ENCODE measurements at regions not wholly inside any gene's neighbourhood (a gene's known extent, or its start where the extent isn't known, plus 50 kb on each side); places are given as distances from the start of the nearest gene placed in this dataset.

DNA sequence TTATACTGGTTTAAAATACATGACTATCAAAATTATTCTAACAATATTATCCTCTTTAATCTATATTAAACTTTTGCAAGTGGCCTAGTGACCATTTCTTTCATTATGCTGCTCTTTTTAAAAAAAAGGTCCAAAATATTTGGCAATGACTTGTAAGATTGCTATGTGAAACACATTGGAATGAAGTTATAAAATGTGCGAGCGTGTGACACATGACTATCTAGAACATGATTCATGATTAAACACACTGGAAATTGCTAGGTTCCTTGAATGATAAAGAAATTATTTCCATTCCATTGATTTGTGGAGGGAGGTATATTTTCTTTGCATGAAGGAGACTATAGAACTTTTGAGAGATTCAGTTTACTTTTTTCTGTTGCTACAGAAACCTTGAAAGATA is 739.1 kb downstream of the DIAPH3 start:
- TF ChIP-seq EZH2 (IDR thresholded peaks at IDR 0.05; ENCODE audit: low read depth), result no peak
- TF ChIP-seq, protein P1, sequence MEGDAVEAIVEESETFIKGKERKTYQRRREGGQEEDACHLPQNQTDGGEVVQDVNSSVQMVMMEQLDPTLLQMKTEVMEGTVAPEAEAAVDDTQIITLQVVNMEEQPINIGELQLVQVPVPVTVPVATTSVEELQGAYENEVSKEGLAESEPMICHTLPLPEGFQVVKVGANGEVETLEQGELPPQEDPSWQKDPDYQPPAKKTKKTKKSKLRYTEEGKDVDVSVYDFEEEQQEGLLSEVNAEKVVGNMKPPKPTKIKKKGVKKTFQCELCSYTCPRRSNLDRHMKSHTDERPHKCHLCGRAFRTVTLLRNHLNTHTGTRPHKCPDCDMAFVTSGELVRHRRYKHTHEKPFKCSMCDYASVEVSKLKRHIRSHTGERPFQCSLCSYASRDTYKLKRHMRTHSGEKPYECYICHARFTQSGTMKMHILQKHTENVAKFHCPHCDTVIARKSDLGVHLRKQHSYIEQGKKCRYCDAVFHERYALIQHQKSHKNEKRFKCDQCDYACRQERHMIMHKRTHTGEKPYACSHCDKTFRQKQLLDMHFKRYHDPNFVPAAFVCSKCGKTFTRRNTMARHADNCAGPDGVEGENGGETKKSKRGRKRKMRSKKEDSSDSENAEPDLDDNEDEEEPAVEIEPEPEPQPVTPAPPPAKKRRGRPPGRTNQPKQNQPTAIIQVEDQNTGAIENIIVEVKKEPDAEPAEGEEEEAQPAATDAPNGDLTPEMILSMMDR (conservative IDR thresholded peaks at IDR 0.05), result no peak
